Upper lobe of left lung (tissue), 4 donors: ENCODE measurements at regions not wholly inside any gene's neighbourhood (a gene's known extent, or its start where the extent isn't known, plus 50 kb on each side); places are given as distances from the start of the nearest gene placed in this dataset.

Experiments
- CTCF ChIP-seq, 6 experiments: fragments of 450-650 bp in 4 of 6; fragments of 200-600 bp in 2 of 6; sonication (generic) in 2 of 6; IDR thresholded peaks; one replicate each; pipeline ENCODE4 v1.5.1; 2016 to 2019; ENCODE audit warnings: antibody characterized with exemption in 6 of 6
- POLR2A ChIP-seq, 4 donors: fragments of 450-650 bp; IDR thresholded peaks; one replicate each; pipeline ENCODE4 v1.5.1; 2016 to 2017; ENCODE audit warnings: antibody characterized with exemption in 4 of 4, mild to moderate bottlenecking in 2 of 4

- TF ChIP-seq CTCF (IDR thresholded peaks at IDR 0.05) (no peak), POLR2A (IDR thresholded peaks at IDR 0.05) (no peak)
Measured at GRCh38 chr2:102086150-102086872, 56.2 kb upstream of the IL1R1 start.
